AG08396 (cell line): ENCODE measurements at regions not wholly inside any gene's neighbourhood (a gene's known extent, or its start where the extent isn't known, plus 50 kb on each side); places are given as distances from the start of the nearest gene placed in this dataset.

Source experiments
- DNase-seq: peaks from one replicate; pipeline ENCODE4 v3.0.0; 2012; ENCODE audit warnings: low spot score, mixed read lengths

- no peak for DNase-seq
Measured at GRCh38 chr5:23579566-23579965, 72.2 kb downstream of the PRDM9 start.

- no peak for DNase-seq
Measured at GRCh38 chr5:23583081-23583480, 75.7 kb downstream of the PRDM9 start.

DNA sequence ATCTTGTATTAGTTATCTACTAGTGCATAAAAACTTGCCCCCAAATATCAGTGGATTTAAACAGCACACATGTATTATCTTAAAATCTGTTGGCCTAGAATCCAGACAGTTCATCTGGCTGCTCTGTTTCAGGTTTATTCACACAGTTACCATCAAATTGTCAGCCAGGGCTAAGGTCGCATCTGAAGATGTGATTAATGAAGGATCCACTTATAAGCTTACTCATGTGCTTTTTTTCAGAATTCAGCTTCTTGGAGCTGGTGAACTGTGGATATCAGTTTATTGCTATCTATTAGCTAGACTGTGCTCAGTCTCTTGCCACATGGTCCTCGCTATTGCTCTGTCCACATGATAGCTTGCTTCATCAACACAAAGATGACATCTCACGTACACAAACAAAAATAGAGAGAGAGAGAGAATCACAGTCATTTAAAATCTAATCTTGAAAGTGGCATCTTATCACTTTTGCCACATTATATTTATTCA lies 81.5 kb downstream of the PRDM9 start:
- no peak for DNase-seq

- no peak for DNase-seq
Measured at GRCh38 chr5:23591250-23591649, 83.8 kb downstream of the PRDM9 start.

GRCh38 chr5:23606927-23607326 lies 99.5 kb downstream of the PRDM9 start:
- DNase-seq, result no peak

- no peak for DNase-seq
Measured at GRCh38 chr5:23612701-23613100, 105.3 kb downstream of the PRDM9 start.

DNA sequence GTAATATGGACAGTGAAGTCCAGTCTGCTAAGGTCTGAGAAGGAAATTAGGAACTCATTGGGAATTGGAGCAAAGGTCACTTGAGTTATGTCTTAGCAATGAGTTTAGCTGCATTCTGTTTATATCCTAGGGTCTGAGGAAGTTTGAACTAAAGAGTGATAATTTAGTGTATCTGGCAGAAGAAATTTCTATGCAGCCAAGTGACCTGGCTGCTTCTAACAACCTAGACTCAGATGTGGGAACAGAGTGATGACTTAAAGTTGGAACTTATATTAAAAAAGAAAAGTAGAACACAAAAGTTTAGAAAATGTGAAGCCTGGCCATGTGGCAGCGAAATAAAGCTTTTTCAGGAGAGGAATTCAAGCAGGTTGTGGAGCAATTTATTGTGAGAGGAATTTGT lies 106.2 kb downstream of the PRDM9 start:
- DNase-seq, result no peak

DNA sequence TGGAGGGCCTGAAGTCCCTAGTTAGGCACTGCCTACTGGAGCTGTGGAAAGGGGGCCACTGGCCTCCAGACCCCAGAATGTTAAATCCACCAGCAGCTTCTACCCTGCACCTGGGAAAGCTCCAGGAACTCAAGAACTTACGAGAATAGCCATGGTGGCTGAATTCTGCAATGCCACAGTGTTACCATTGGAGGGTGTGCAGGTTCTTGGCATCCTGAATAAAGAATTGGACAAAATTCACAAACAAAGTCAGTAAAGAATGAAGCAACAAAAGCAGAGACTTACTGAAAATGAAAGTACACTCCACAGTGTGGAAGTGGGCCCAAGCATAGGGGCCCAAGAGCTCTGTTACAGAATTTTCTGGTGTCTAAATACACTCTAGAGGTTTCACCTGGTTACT lies 107.0 kb downstream of the PRDM9 start:
- DNase-seq, result no peak

DNA sequence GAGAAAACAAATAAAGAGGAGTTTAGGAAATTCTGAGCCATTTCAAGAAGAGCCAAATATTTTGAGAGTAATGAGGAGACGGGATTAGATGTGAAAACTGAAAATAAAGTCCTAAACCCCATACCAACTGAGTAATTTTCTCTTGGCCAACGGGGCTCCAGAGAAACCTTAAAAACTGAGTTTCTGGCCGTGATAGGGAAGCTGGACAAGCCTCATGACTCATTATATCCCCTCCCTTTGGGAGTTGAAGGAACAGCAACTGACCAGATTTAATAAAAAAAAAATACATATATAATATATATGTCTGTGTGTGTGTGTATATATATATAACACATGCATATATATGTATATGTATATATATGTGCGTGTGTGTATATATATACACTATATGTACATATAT lies 119.6 kb downstream of the PRDM9 start:
- no peak for DNase-seq

GRCh38 chr5:23627976-23628375 lies 120.6 kb downstream of the PRDM9 start:
- DNase-seq, result no peak

GRCh38 chr5:23629396-23629795 lies 122.0 kb downstream of the PRDM9 start:
- DNase-seq, result no peak

- no peak for DNase-seq
Measured at GRCh38 chr5:23631302-23632045, 124.1 kb downstream of the PRDM9 start.

- no peak for DNase-seq
Measured at GRCh38 chr5:23635938-23636337, 128.5 kb downstream of the PRDM9 start.

DNA sequence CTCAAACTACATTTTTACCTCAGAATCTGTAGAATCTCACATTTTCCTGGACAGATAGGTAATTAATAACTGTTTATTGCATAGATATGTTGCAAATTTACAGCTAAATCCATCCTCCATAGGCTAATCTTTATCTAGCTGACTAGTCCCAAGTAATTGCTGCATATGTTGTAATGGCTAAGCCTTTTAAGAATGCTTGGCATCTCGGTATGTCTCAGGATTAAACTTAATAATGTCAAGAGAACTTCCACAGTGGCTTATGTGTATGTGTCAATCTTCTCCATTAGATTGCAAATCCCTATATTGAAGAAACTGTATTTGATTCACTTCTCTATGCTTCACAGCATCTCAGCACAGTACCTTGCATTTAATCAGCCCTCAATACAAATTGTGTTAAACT lies 131.9 kb downstream of the PRDM9 start:
- no peak for DNase-seq

GRCh38 chr5:23648656-23649055 lies 141.2 kb downstream of the PRDM9 start:
- no peak for DNase-seq

- no peak for DNase-seq
Measured at GRCh38 chr5:23649594-23649993, 142.2 kb downstream of the PRDM9 start.

DNA sequence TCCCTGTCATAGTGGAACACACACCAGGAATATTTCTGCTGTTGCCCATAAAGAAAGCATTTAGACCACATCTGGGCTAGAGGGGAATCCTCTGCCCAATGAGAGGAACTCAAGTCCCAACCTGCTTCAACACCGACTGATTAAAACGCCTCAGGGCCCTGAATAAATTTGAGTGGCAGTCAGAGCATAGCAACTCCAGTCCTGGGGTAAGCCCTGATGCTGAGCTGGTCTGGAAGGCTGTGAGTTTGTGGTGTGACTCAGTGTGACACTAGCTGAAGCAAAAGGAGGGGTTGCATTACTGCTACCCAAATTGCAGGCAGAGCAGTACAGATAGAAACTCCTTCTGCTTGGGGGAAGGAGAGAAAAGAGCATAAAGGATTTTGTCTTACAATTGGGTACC lies 148.3 kb downstream of the PRDM9 start:
- DNase-seq, result no peak

GRCh38 chr5:23675456-23675855 lies 168.0 kb downstream of the PRDM9 start:
- DNase-seq, result no peak

GRCh38 chr5:23677996-23678395 lies 170.6 kb downstream of the PRDM9 start:
- no peak for DNase-seq

- DNase-seq, result no peak
Measured at GRCh38 chr5:23684103-23684502, 176.7 kb downstream of the PRDM9 start.

DNA sequence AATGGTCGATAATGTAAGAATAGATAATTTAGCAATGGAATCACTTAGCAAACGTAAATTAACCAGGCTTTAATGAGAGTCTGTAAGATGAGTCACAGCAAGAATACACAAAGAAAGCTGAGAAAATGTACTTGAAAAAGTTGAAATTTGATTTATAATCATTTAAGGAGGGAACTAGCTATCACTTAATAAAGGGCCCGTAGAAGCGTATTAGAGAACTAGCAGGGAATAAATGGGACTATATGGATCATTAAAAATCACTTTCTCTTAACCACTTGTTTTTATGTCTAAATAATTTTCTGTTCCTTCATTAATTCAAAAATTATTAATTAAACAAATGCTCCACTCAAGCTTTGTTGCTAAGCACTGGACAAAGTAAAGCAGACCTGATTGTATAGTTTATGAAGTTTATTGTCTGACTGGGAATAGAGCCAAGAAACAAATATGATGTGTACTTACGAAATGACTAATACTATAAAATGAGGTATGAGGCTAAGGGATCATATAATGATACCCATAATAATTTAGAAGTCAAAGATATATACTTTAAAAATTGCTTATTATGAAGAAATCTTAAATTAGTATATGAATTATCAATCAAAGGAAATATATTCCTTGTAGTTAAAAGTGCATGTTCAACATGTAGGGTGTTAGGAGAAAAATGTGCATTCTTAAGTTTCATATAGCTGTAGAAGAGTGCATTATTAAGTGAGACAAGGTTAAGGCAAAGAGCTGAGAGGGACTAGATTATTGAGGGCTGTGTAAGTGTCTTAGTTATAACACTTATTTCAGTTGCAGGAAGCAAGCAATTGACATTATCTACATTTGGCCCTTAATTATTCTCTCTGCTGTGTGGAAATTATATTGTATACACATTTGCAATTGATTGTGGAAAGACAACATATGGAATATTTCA lies 196.8 kb downstream of the PRDM9 start:
- DNase-seq, result no peak

GRCh38 chr5:23717486-23717885 lies 210.1 kb downstream of the PRDM9 start:
- no peak for DNase-seq

- DNase-seq, result no peak
Measured at GRCh38 chr5:23718564-23718963, 211.2 kb downstream of the PRDM9 start.
